Activated CD4-positive, CD25-positive, alpha-beta regulatory T cell (primary cell): ENCODE measurements at regions not wholly inside any gene's neighbourhood (a gene's known extent, or its start where the extent isn't known, plus 50 kb on each side); places are given as distances from the start of the nearest gene placed in this dataset.
"Not testable (repeated sequence)": the region's sequence is repeated elsewhere in the genome, so short reads cannot be mapped to it uniquely, and the experiment has no call there.

Experiments used
- DNase-seq, 4 experiments: peaks; one replicate each; lab custom pipeline; 2025; lab: John Stamatoyannopoulos, UW

DNA sequence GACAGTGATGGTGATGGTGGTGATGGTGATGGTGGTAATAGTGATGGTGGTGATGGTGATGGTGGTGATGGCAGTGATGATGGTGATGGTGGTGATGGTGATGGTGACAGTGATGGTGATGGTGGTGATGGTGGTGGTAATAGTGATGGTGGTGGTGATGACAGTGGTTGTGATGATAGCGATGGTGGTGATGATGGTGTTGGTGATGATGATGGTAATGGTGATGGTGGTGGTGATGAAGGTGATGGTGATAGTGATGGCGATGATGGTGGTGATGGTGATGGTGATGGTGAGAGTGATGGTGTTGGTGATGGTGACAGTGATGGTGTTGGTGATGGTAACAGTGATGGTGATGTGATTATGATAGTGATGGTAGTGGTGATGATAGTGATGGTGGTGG lies 94.3 kb downstream of the ASB1 start:
- no peak for DNase-seq

DNA sequence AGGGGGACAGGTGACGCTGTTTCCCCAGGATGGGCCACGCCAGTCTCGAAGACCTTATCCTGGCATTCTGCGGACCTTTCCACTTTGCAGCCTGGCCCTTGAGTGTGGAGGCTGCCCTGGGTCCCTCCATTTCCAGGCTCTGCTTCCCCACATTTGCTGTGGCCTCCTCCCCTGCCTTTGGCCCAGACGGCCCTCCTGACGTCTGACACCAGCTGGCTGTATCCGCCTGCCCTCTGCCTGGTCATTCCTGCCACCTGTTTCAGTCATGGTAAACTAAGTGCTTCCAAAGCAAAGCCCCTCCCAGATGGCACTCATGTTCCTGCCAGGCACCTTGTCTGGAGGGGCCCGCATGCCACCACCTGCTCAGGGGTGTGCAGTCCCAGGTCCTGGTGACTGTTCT lies 95.1 kb downstream of the ASB1 start:
- no peak for DNase-seq

GRCh38 chr2:238523158-238524110 lies 96.7 kb downstream of the ASB1 start:
- no peak for DNase-seq

DNA sequence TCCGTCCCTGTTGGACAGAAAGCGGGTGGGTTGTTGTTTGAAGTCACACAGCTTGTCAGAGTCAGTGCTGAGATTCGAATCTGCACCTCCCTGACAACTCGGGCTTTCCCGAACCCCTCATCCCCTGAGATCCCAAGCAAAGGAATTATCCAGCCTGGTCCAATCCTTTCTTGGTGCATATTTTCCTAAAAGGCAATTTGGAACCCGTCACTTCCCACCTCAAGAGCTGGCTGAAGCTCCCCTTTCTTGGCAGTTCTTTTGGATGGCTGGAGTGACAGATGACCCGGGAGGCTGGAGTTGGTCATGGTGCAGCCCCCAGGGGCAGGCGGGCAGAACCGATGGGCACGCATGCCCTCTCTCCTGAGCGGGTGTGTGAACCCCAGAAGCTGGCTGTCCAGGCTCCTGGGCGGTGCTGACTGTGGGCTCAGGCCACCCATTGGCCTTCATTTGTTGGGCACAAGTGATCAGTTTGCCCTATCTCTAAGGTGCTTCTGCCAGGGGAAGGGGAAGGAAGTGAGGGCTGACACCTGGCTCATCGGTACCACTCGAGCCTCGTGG lies 97.8 kb downstream of the ASB1 start:
- DNase-seq, result no peak

GRCh38 chr2:238525990-238526389 lies 99.3 kb downstream of the ASB1 start:
- DNase-seq, result no peak

DNA sequence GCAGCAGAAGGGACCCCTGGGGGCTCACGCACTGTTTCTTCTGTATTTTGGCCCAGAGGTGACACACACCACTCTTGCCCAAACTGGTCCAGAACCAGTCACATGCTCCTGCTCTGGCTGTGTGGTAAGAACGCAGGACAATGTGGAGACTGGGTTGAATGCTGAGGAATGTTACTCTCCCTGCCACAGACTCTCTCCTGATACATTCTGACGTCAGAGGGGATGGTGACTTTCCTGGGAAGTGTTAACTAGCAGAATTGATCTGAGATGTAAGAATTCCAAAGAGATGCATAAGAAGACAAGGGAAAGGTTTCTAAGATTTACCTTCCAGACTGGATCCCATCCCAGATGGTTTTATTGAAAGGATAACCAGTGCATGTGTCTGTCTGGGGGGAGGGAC lies 100.8 kb downstream of the ASB1 start:
- no peak for DNase-seq

GRCh38 chr2:238528953-238529781 lies 102.4 kb downstream of the ASB1 start:
- no peak for DNase-seq

GRCh38 chr2:238531017-238531645 lies 104.4 kb downstream of the ASB1 start:
- not testable (repeated sequence) for DNase-seq

- DNase-seq, result not testable (repeated sequence)
Observed at GRCh38 chr2:238543732-238544131, 117.0 kb downstream of the ASB1 start.

DNA sequence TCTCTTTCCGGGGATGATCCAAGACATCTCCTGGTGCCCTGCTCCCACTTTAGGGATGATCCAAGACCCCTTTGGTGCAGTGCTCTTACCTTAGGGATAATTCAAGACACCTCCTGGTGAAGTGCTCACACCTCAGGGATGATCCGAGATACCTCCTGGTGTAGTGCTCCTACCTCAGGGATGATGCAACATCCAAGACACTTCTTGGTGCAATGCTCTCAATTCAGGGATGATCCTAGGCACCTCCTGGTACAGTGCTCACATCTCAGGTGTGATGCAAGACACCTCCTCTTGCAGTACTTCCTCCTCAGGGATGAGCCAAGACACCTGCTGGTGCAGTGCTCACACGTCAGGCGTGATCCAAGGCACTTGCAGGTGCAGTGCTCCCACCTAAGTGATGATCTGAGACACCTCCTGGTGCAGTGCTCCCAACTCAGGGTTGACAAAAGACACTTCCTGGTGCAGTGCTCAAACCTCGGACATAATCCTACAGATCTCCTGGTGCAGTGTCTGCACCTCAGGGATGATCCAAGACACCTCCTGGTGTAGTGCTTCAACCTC lies 122.3 kb downstream of the ASB1 start:
- no peak for DNase-seq

GRCh38 chr2:238549866-238550265 lies 123.1 kb downstream of the ASB1 start:
- no peak for DNase-seq

GRCh38 chr2:238551091-238551490 lies 124.4 kb downstream of the ASB1 start:
- DNase-seq, result no peak

- DNase-seq, result no peak
Observed at GRCh38 chr2:238552226-238552625, 125.5 kb downstream of the ASB1 start.

GRCh38 chr2:238553159-238553558 lies 126.4 kb downstream of the ASB1 start:
- no peak for DNase-seq

DNA sequence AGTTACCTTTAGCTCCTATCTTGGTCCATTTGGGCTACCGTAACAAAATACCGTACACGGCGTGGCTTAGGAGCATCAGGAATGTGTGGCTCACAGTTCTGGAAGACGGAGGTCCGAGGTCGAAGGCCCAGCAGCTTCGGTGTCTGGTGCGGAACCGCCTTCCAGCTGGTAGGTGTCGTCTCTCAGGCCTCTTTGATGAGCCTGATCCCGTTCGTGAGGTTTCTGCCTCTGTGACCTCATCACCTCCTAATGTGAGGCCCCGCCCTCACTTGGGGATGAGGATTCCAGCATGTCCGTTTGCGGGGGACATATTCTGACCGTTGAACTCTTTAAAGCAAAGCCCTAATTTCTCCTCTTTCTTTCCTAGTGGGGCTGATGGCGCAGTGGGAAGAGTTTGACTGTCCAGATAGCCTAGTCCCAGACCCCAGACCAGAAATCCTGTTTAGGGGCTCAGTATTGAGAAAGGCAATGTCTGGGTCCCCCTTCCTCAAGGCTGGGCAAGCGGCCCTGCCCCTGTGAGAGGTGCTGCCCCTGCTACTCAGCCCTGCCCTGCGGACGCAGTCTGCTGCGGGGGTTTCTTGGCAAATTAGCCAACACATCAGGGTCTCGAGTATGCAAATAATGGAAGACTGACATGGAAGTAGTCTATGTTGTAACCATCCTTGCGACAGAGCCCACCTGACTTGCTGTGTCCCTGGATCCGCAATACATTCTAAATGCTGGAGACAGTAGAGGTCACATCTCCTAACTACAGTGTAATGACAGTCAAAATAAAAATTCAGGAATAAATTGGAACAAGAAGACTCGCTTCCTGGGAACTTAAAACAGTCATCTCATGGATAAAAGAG lies 128.0 kb downstream of the ASB1 start:
- DNase-seq, result no peak

- no peak for DNase-seq
Observed at GRCh38 chr2:238555786-238556542, 129.2 kb downstream of the ASB1 start.

DNA sequence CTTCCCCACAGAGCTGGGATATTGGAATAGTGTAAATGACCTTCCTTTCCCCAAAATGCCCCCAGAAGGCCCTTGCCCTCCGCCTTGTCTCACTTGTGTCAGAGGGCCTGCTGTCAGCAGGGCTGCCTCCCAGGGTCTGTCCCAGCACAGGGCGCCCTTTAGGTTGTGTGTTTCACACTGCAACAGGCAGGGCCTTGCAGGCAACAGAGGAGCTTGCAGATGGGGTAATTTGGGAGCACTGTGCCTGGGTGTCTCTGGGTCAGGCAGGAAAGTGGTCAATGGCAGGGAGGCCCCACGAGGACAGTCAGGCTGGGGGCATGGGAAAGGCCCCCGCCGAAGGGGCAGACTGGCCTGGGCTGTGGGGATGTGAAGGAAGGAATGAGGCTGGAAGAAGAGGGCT lies 130.7 kb downstream of the ASB1 start:
- no peak for DNase-seq

GRCh38 chr2:238557936-238558335 lies 131.2 kb downstream of the ASB1 start:
- DNase-seq, result no peak

GRCh38 chr2:238558456-238559099 lies 131.9 kb downstream of the ASB1 start:
- no peak for DNase-seq

- no peak for DNase-seq
Observed at GRCh38 chr2:238560234-238560633, 133.5 kb downstream of the ASB1 start.
